HG02623 (cell line): ENCODE measurements at regions not wholly inside any gene's neighbourhood (a gene's known extent, or its start where the extent isn't known, plus 50 kb on each side); places are given as distances from the start of the nearest gene placed in this dataset.

Source experiments
- ATAC-seq: cut with Tn5 transposase; IDR thresholded peaks from one replicate; pipeline ENCODE4 v1.9.1; 2021; ENCODE audit warnings: moderate library complexity; ENCODE audit not compliant: unreplicated experiment

DNA sequence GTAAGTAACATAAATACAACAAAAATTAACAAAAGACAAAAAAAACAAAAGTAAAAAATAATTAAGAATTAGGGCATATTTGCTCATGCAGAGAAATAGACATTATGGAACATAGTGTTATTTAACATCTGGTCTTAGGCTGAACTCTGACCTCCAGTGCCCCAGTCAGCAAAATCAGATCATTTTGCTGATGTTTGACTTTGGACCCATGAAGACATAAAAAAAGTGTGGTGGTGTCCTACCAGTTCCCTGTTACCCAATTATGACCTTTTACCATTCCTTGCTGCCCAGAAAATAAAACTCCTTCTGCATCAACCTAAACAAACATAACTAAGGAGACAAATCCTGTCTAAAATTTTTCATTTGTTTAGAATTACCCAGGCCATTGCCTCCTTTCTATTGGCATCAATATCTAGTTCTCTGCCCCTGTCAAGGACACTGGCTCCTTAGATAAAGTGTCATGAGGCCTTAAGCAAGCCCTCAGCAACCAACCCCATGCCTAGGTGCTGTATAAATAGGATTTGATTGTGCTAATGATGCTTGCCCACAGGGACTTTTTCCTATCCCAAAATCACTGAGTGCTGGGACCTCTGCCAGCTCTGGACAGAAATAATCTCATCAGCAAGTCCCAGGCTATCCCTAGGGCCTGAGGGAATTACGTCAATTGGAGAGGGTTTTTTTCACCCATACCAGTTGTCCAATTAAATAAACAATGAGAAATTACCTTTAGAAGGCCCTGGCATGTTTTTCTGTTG lies 334.5 kb upstream of the UMPS start:
- ATAC-seq: no peak

DNA sequence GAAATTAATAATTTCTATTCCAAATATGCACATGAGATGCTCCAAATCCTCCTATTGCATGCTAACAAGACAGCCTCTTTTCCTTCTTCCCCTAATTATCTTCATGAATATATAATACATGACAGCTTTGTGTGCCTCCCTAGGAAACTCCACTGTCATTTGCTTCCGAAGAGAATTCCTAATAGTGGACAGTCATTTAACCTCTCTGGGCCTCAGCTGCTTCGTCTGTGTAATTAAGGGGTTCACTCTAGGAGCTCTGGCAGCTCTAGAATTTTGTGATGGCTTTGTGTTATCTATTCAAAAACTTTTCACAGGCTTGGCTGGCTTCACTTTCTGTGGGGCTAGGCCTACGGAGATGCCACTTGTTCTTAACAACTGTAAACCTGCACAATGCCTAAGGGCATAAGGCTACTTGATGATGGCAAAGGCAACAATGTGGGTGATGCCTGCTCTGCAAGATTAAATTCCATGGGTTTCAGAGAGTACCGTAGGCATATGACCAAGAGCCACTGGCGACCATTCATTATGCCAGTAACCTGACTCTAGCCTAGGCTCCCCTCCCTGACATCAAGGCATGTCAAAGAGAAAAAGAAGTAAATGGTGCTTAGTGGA lies 333.8 kb upstream of the UMPS start:
- ATAC-seq: no peak

DNA sequence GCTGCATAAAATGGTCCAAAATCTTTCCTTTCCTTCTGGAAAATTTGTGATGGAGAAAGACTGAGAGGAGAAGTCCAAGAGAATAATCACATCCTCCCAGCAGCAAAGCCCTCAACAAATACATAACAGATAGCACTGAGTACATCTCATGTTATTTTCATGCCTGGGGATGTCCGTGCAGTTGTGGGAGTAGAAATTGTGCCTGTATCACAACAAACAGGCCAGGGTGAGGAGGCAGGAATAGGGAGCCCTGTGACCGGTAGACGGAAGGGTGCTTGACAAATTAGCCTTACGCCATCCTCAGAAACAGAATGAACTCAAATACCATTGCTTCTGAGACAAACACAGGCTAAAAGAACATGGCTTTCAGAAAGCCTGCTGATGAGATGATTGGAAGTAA lies 333.2 kb upstream of the UMPS start:
- ATAC-seq: no peak

DNA sequence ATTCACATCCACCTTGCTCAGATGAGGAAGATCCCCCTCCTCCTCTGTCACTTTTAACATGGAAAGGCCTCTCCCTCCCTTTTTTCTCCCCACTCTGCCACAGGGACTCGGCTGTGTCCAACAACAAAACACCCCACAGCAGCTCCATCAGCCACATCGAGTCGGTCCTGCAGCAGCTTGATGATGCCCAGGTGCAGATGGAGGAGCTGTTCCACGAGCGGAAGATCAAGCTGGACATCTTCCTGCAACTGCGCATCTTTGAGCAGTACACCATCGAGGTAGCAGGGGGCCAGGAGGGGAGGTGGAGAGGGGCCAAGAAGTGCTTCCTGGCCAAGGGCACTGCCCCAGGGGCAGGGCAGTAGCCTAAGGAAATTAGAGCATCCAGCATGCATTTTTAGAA lies 331.7 kb upstream of the UMPS start:
- no peak for ATAC-seq

DNA sequence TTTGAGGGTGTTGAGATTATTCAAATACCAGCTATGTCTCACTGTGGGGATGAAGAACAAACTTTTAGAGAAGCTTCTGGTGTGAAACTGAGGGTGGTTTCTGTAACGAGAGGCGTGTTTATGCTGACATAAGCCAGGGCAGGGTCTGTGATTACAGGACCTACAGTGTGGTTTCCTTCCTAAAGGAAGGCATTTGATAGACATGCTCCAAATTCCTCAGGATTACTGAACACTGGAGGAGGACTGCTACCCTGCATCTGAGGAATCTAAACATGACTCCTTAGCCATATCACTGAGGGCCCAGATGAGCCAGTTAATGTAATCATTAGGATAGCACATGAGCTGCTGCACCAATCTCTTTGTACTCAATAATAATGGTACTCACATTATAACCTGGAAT lies 328.4 kb upstream of the UMPS start:
- ATAC-seq: no peak

DNA sequence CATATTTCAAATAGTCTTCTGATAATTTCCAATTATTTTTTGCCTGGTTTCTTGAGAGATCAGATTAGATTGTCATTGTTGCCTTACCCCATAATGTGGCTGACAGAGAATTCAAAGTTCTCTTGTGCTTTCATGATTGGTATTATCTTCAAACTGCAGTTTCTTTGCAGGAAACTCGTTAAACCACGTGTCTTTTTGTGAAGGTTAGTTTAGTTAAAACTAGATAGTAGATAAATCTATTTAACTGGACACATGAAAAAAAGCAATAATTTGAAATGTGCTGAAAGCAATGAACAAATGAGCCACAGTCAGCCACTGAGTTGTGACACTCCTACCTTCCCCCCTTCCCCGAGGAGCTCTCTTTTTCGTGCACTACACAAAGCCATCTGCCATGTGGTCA lies 327.5 kb upstream of the UMPS start:
- no peak for ATAC-seq

DNA sequence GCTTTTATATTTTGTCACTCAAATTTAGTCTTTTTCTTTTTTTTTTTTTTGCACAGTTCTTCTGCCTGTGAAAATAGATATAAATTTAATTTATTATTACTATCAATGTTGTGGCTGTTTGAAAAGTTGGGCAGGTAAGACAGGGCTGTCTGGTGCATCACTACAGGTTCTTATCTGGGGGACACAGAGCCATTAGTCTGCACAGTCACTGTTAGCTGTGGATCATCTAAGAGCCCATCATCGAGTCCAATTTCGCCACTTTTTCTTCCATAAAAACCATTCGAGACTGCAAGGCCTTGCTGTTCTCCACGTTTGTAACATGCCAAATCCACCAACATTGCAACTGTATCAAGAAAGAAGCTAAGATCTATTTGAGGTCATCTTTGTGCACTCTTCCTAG lies 325.6 kb upstream of the UMPS start:
- no peak for ATAC-seq

DNA sequence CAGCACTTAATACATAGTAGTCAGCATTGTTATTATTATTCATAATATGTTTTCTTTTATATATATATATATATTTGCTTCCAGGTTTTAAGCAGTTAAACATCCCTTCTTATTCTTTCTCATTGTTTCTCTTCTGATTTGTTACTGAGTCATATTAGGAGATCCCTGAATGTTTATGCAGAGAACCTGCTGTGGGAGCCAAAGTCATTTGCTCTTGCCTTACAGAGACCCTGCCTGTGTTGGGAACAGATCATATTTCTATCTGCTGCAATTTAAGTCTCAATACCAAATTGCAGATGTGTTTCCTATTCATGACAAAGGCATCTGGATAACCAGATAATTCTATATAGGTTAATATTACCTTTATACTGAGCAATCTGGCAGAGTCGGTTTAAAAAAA lies 323.0 kb upstream of the UMPS start:
- ATAC-seq: no peak

DNA sequence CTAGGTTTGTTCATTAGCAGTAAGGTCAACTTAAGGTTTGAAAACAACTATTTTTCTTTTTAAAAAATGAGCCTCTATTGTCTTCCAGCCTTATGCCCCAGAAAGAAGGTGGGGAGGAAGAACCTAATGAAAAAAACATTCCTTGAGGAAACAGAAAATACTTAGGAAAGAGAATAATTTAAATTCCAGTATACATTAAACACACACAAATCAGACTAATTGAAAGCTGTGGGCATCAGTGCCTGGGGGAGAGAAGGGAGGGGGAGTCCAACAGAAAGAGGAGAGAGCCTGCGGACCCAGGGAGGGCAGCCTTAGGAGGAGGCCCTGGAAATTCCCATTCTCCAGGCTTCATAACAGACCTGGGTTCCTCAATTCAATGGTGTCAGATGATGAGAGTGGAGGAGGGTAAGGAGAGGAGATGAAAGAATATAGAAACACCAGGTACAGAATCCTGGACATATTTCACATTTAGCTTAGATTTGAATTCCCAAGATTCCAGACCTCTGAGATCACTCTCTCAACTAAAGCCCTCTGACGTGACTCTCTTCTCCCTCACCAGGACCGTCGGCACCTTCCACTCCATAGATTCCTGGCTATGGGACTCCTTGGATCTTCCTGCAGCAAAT lies 320.5 kb upstream of the UMPS start:
- no peak for ATAC-seq

DNA sequence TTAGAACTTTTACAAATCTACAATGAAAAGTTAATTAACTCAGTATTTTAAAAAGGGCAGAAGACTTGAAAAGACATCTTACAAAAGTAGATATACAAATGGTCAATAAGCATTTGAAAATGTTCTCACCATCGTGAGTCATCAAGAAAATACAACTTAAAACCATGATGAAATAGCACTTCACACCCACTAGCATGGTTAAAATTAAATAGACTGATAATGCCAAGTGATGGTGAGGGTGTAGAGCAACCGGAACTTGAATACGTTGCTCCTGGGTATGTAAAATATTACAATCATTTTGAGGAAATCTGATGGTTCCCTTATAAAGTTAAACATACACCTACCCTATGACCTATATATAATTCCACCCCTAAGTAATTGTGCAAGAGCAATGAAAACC lies 319.8 kb upstream of the UMPS start:
- no peak for ATAC-seq

DNA sequence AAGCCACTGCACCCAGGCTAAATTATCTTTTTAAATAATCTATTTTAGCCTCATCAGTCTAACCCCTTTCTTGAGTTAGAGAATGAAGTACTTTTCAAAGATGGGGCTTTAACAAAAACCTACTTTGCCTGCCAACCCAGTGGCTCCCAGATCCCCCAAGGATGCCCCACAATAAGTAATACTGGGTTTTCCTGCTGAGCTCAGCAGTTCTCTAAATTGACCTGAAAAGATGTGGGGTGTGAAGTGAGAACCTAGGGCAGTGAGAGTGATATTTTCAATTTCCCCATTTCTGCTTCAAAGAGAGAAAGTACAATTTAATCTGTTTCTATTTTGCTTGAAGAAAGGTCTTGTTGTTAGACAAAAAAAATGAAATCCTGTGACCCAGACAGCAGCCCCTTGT lies 318.5 kb upstream of the UMPS start:
- no peak for ATAC-seq

DNA sequence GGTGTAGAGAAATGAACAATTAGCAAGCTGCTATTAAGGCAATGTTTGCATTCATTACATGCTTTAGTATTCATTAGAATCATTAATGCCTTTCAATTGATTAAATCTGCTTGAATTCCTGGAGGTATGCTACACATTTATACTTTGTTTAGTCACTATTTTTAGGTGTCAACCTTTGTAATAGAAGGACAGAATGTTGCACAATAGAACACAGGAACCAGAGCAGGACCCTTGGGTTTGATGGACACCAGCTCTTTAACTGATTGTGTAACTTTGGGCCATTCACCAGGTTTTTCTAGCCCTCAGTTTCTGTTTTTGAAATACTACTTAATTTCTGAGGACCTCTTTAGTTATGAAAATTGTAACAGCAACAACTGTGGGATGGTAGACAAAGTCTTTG lies 317.6 kb upstream of the UMPS start:
- ATAC-seq: no peak

DNA sequence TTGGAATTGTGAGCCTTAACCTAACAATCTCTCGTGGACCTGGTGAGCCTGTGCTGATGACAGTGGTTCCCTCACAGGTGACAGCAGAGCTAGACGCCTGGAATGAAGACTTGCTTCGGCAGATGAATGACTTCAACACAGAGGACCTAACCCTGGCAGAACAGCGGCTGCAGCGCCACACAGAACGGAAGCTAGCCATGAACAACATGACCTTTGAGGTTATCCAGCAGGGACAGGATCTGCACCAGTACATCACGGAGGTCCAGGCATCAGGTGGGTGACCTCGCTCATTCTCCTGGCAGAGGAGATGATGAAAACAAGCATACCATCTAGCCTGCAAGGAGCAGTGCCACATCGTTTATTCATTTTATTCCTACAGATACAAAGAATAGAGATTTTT lies 316.9 kb upstream of the UMPS start:
- no peak for ATAC-seq

DNA sequence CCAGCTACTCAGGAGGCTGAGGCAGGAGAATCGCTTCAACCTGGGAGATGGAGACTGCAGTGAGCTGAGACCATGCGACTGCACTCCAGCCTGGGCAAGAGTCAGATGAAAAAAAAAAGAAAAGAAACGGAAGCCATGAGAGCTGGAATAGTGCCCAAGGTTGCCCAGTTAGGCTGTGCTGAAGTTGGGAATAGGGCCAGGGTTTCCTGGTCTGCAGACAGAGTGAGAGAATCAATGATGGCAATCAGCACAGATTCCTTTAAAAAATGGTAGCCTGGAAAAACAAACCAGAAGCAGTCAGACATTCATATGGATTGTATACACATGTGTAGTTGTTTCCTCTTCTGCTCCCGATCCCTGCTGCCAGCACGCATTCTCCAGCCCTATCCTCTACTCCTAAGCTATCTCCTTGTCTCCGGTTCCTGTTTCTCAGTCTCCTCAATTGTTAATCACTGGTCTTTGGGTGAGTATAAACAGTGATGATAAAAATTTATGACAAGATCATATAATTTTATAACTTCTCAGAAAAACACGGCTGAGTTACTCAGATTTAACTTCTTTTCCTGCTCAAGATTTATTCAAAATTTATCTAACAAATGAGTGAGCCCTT lies 316.2 kb upstream of the UMPS start:
- no peak for ATAC-seq

DNA sequence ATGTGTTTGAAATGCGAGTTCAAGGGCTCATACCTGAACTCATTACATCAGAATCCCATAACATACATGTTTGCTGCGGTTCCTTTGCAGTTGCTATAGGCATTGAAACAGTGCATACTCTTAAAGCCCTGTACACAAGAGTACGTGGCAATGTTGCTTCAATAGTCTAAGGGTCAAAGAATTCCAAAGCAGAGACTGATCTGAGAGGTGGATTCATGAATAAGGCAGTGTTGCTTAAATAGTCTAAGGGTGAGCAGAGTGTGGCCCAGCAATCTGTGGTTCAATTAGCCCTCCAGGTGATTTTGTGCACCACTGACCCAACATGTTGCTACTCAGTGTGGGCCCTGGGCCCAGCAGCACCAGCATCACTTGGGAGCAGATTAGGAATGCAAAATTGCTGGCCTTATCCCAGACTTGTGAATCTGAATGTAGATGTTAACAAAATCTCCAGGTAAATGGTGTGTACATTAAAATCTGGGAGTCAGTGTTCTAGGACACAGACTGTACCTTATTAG lies 314.7 kb upstream of the UMPS start:
- ATAC-seq: no peak

DNA sequence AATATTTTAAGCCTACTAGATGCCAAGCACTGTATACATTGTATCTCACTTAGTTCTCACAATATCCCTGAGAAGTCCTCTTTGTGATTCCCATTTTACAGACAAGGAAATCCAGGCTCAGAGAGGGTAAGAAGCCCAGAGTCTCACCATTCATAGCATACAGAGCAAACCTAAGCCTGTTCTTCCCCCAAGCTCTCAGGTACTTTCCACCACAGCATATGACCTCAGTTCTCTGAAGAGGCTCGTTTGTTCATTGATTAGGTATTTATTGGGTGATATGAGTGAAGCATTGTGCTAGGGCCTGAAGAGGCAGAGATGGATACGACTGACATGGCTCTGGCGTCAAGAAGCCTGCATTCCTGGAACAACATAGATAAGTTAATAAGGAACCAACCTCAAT lies 310.9 kb upstream of the UMPS start:
- no peak for ATAC-seq

DNA sequence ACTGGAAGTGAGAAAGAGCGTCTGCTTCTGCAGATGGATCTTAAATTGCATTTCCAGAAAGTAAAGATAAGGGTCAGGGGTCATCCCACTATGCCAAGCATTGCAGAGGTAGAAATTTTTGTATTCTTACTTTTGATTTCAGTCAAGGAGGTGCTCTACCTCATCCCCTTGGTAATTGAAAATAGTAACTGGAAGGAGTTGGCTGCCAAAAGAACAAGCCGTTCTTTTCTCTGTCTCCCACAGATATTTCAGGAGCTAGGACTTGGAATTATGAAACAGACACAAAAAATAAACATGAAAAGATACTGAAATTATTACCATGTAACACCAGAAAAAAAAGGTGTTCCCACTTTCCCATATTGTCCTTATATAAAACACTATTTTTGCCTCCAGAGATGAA lies 309.9 kb upstream of the UMPS start:
- no peak for ATAC-seq

DNA sequence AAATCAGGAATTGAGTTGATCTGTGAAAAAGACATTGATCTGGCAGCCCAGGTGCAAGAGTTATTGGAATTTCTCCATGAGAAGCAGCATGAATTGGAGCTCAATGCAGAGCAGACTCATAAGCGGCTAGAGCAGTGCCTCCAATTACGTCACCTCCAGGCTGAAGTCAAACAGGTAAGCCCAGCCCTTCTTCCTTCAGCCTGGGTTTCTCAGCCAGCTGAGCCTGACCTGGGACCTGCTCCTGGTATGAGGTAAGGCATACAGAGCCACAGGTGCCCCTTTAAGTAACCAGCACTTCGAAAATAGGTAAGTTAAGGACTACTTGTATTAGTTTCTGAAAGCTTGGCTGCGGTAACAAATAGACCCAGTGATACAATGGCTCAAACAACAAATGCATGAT lies 307.4 kb upstream of the UMPS start:
- ATAC-seq: no peak

DNA sequence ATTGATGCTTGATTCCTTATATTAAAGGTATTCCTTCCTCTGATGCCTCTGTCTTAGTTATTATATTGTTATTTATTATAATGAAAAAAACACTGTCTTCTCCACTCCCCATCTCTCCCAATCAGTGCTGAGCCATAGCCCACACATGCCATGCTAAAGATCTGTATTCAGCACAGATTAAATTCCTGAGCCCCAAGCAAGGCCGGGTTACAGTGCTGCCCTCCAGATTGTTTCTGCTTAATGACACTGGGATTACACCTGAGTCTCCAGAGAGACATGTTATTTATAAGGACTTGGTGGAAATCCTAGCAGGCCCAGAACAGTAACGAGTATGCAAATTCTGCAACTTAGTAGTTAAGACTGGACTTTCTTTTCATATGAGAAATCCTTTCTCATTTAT lies 305.9 kb upstream of the UMPS start:
- no peak for ATAC-seq

DNA sequence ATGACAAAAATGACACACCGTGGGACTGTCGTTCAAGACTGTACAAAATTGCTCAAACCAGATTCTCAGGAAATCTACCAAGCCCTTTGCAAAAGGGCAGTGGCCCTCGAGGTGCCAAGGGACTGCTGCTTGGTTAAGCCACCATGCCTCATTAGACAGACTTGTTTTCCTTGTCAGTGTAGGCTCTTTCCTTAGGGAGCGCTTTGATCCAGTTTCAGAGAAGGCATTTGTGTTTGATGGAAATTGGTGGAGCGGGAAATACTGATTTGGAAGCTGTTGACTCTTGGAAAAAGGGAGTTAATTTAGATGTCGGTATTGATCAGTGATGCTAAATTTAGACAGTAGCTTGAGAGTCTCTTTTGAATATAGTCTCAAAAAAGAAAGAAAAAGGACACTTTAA lies 304.3 kb upstream of the UMPS start:
- no peak for ATAC-seq

DNA sequence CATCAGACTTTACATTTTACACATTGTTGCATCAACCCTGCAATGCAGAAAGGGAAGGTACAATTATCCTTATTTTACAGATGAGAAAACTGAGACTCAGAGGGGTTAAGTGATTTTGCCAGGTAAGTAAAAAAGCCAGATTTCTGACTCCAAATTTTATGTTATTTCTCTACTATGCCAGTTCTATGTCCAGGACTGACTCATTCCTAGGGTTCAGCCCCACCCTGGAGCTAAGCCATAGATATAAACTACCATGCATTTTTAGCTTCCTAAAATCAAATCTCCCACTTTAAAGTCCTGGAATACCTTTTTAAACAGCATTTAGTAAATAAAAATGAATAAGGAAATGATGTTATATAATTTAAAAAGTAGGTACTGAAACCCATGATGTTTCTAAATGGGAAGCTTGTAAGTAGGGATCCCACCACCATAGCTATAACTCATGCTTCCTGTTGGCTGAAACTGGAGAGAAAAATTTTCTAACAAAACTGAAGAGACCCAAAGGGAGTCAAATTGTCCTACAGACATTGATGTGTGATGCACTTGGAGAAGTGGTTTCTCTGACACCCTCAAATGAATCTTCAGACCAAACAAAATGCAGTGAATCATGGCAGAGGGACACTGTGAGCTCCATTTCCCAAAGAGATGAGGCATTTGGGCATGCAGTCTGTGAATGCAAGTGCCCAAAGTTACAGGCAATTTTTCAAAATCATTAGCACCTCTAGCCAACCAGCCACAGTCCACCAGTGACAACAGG lies 301.7 kb upstream of the UMPS start:
- ATAC-seq: no peak
